Astrocyte of the cerebellum (primary cell): ENCODE measurements at regions not wholly inside any gene's neighbourhood (a gene's known extent, or its start where the extent isn't known, plus 50 kb on each side); places are given as distances from the start of the nearest gene placed in this dataset.

Experiments
- DNase-seq: peaks from one replicate; pipeline ENCODE4 v3.0.0-alpha.2; 2011; ENCODE audit warnings: low read depth
- H3K4me3 ChIP-seq: 2 replicates; pipeline ENCODE4 v1.5.1; 2011; ENCODE audit warnings: mild to moderate bottlenecking, low read depth, low read length, moderate library complexity
- CTCF ChIP-seq: IDR thresholded peaks from 2 replicates; pipeline ENCODE4 v1.5.1; 2012; ENCODE audit warnings: low read length, low read depth, moderate library complexity, mild to moderate bottlenecking; ENCODE audit errors: missing control alignments
- in situ Hi-C: cut with HindIII; loops from 2 replicates; pipeline ENCODE4 v1.10.0; 2017; ENCODE audit warnings: low sequenced_read_pairs

- DNase-seq, result no peak
- no peak overlapping the region for H3K4me3 ChIP-seq
- in situ Hi-C loops, result loop anchor here (5.0 kb wide), 1 partner anchor 51 kb away; no protein-coding TSS in a partner anchor
- TF ChIP-seq CTCF, result no peak
Measured at GRCh38 chr4:10753336-10753735, 68.8 kb upstream of the CLNK start.

- no peak for DNase-seq
- no peak for TF ChIP-seq CTCF
- in situ Hi-C loops, result loop anchor here (5.0 kb wide), 1 partner anchor 48 kb away; no protein-coding TSS in a partner anchor
- no peak overlapping the region for H3K4me3 ChIP-seq
Measured at GRCh38 chr4:10750714-10751113, 66.1 kb upstream of the CLNK start.

- no peak overlapping the region for H3K4me3 ChIP-seq
- no peak for DNase-seq
- in situ Hi-C loops, result no loop called here
- TF ChIP-seq CTCF, result no peak
Measured at GRCh38 chr4:10747186-10747585, 62.6 kb upstream of the CLNK start.

- H3K4me3 ChIP-seq, result no peak overlapping the region
- DNase-seq, result no peak
- no peak for TF ChIP-seq CTCF
- in situ Hi-C loops, result no loop called here
Measured at GRCh38 chr4:10746371-10747171, 62.0 kb upstream of the CLNK start.

- no peak overlapping the region for H3K4me3 ChIP-seq
- in situ Hi-C loops, result no loop called here
- TF ChIP-seq CTCF, result no peak
- no peak for DNase-seq
Measured at GRCh38 chr4:10743357-10743756, 58.8 kb upstream of the CLNK start.

- in situ Hi-C loops, result no loop called here
- TF ChIP-seq CTCF, result no peak
- no peak overlapping the region for H3K4me3 ChIP-seq
- DNase-seq, result no peak
Measured at GRCh38 chr4:10741961-10742699, 57.6 kb upstream of the CLNK start.
